HCT116 (cell line): ENCODE measurements at regions not wholly inside any gene's neighbourhood (a gene's known extent, or its start where the extent isn't known, plus 50 kb on each side); places are given as distances from the start of the nearest gene placed in this dataset.

ENCODE experiments used
- ATAC-seq: fragments of 200-7000 bp; cut with Tn5 transposase; 2 replicates; pipeline ENCODE4 v1.9.1; 2020; ENCODE audit warnings: mild to moderate bottlenecking, moderate library complexity
- BruUV-seq: library from RNA; stranded (reverse); fragments of 400-500 nt; replicated peaks from 2 replicates; lab custom pipeline; 2021; lab: Mats Ljungman, UMichigan
- CTCF ChIA-PET: fragments of 300-600 bp; sonication (Branson Sonifier 250); formaldehyde crosslinking; loops from one replicate; lab custom pipeline; 2021; ENCODE audit warnings: antibody characterized with exemption; lab: Charles Lee
- POLR2A ChIA-PET: fragments of 300-600, 350-600 bp; sonication (Branson Sonifier 250); formaldehyde crosslinking; loops from one replicate; lab custom pipeline; 2021; ENCODE audit warnings: antibody characterized with exemption; lab: Charles Lee
- RAD21 ChIA-PET, 2 experiments: fragments of 300-600 bp; sonication (Branson Sonifier 250); formaldehyde crosslinking; loops; one replicate each; lab custom pipeline; 2023; ENCODE audit warnings: low total read pairs in 2 of 2; ENCODE audit not compliant: uncharacterized antibody in 2 of 2, unreplicated experiment in 2 of 2, low non-redundant PET in 1 of 2; lab: Charles Lee
- DNase-seq: peaks from one replicate; pipeline ENCODE4 v3.0.0-alpha.2; 2010; ENCODE audit warnings: low read depth, low spot score
- H2AFZ ChIP-seq: fragments of 200-600 bp; shearing (Covaris generic), sonication (generic); 2 replicates; pipeline ENCODE4 v1.6.1; 2017; ENCODE audit warnings: low read depth, mixed run types, mixed read lengths, antibody characterized with exemption, low read length; ENCODE audit not compliant: poor library complexity, severe bottlenecking
- H3K27ac ChIP-seq: 2 replicates; pipeline ENCODE4 v1.5.1; 2012; ENCODE audit warnings: low read depth, low read length
- H3K27me3 ChIP-seq: fragments of 200-600 bp; sonication (generic); 2 replicates; pipeline ENCODE4 v1.6.1; 2016; ENCODE audit warnings: mixed run types, low read length, mixed read lengths; ENCODE audit not compliant: insufficient read depth
- H3K36me3 ChIP-seq, 2 experiments: fragments of 200-500 bp in 1 of 2; fragments of 200-600 bp in 1 of 2; sonication (Bioruptor generic) in 1 of 2; sonication (generic) in 1 of 2; 2 replicates each; pipeline versions ENCODE4 v1.5.1 to v1.6.1; 2014 to 2016; ENCODE audit warnings: low read length in 2 of 2, inconsistent platforms in 1 of 2, mixed read lengths in 1 of 2, mixed run types in 1 of 2; ENCODE audit not compliant: insufficient read depth in 2 of 2, control insufficient read depth in 1 of 2
- H3K4me1 ChIP-seq, 2 experiments: fragments of 200-600 bp in 1 of 2; sonication (generic) in 1 of 2; 2 replicates each; pipeline versions ENCODE4 v1.5.1 to v1.6.1; 2012 to 2017; ENCODE audit warnings: low read length in 2 of 2, inconsistent platforms in 1 of 2, mild to moderate bottlenecking in 1 of 2, mixed read lengths in 1 of 2, mixed run types in 1 of 2, moderate library complexity in 1 of 2; ENCODE audit not compliant: insufficient read depth in 2 of 2, control insufficient read depth in 1 of 2
- H3K4me2 ChIP-seq: fragments of 200-600 bp; sonication (generic); 2 replicates; pipeline ENCODE4 v1.6.1; 2017; ENCODE audit warnings: mixed run types, low read length, mixed read lengths
- H3K4me3 ChIP-seq, 2 experiments: fragments of 200-600 bp in 1 of 2; sonication (generic) in 1 of 2; replicated peaks in 1 of 2; 2 replicates each; pipeline ENCODE4 v1.5.1; 2011 to 2016; ENCODE audit warnings: low read length in 2 of 2, control low read depth in 1 of 2, low read depth in 1 of 2, mild to moderate bottlenecking in 1 of 2, mixed read lengths in 1 of 2, mixed run types in 1 of 2
- H3K79me2 ChIP-seq: fragments of 200-600 bp; sonication (generic); 2 replicates; pipeline ENCODE4 v1.6.1; 2017; ENCODE audit warnings: mild to moderate bottlenecking, mixed run types, low read length, moderate library complexity, mixed read lengths; ENCODE audit not compliant: insufficient read depth
- H3K9ac ChIP-seq: fragments of 200-600 bp; sonication (generic); 2 replicates; pipeline ENCODE4 v1.6.1; 2016; ENCODE audit warnings: low read length, mixed read lengths
- H3K9me2 ChIP-seq: fragments of 200-600 bp; sonication (generic), shearing (Covaris generic); 2 replicates; pipeline ENCODE4 v1.6.1; 2017; ENCODE audit warnings: mixed run types, mild to moderate bottlenecking, moderate library complexity; ENCODE audit not compliant: insufficient read depth
- H3K9me3 ChIP-seq, 2 experiments: fragments of 200-500 bp in 1 of 2; fragments of 200-600 bp in 1 of 2; sonication (Bioruptor generic) in 1 of 2; sonication (generic) in 1 of 2; 2 replicates each; pipeline ENCODE4 v1.6.1; 2014 to 2017; ENCODE audit warnings: low read length in 2 of 2, mixed read lengths in 2 of 2, inconsistent platforms in 1 of 2, low read depth in 1 of 2, mild to moderate bottlenecking in 1 of 2, mixed run types in 1 of 2, moderate library complexity in 1 of 2; ENCODE audit not compliant: control insufficient read depth in 1 of 2, insufficient read depth in 1 of 2
- H4K20me1 ChIP-seq: fragments of 200-600 bp; sonication (generic), shearing (Covaris generic); 2 replicates; pipeline ENCODE4 v1.6.1; 2017; ENCODE audit warnings: mixed run types, mild to moderate bottlenecking, moderate library complexity; ENCODE audit not compliant: insufficient read depth
- CEBPB ChIP-seq: IDR thresholded peaks from 2 replicates; pipeline ENCODE4 v1.6.1; 2012; ENCODE audit warnings: low read depth
- EGR1 ChIP-seq: IDR thresholded peaks from 2 replicates; pipeline ENCODE4 v1.6.1; 2012; ENCODE audit warnings: low read depth
- RAD21 ChIP-seq: IDR thresholded peaks from 2 replicates; pipeline ENCODE4 v1.6.1; 2012; ENCODE audit warnings: low read depth, mild to moderate bottlenecking
- TCF7L2 ChIP-seq: IDR thresholded peaks from 2 replicates; pipeline ENCODE4 v1.7.0; 2011; ENCODE audit warnings: borderline replicate concordance, inconsistent platforms; ENCODE audit not compliant: insufficient read depth, insufficient read length; ENCODE audit errors: extremely low read depth
- ZFX ChIP-seq: fragments of 450-650 bp; IDR thresholded peaks from 2 replicates; pipeline ENCODE4 v1.6.1; 2017
- intact Hi-C: fragments of 100-400 bp; cut with micrococcal nuclease; formaldehyde crosslinking; loops from 2 replicates; pipeline ENCODE4 v1.10.0; 2022
- TF ChIP-seq, protein P1 (sequence below): IDR thresholded peaks from 2 replicates; pipeline ENCODE4 v1.6.1; 2012
- TF ChIP-seq, protein P2 (sequence below): IDR thresholded peaks from 2 replicates; pipeline ENCODE4 v1.6.1; 2012; ENCODE audit warnings: low read depth
- TF ChIP-seq, protein P3 (sequence below): IDR thresholded peaks from 2 replicates; pipeline ENCODE4 v1.6.1; 2011; ENCODE audit warnings: mild to moderate bottlenecking, low read length, moderate library complexity; ENCODE audit not compliant: insufficient replicate concordance; ENCODE audit errors: extremely low read depth

DNA sequence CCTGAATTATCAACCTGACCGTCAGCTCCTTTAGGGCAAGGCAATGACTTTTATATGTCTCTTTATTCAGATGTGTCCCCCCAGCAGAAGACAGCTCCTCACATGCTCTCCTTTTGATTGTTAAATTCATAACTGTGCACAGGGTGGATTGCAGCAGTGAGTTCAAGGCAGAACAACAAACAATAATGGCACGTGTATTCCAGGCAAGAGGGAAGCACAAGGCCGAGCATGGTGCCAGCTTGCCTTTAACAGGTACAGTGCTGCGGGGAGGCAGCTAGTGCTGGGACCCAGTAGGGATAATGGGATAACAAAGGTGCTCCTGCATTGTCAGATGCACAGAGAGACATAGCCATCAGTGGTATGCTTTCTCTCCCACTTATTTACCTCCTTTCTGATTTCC, 248.4 kb downstream of the RHOU start:
- POLR2A ChIA-PET, result no interaction called here
- CTCF ChIA-PET, result no interaction called here
- Histone ChIP-seq H3K27ac (no peak overlapping the region), H3K9me3 (no peaks in the 10 kb centered on the region), H3K9me2 (no peaks in the 10 kb centered on the region), H3K4me2 (no peak overlapping the region), H3K9ac (no peak overlapping the region), H3K4me1 (no peaks in the 10 kb centered on the region), H2AFZ (no peak overlapping the region), H3K27me3 (no peaks in the 10 kb centered on the region), H4K20me1 (no peaks in the 10 kb centered on the region), H3K4me3 (no peak overlapping the region), H3K79me2 (no peaks in the 10 kb centered on the region), H3K36me3 (no peaks in the 10 kb centered on the region)
- DNase-seq (no peak), ATAC-seq (no peak)
- TF ChIP-seq, protein P1, sequence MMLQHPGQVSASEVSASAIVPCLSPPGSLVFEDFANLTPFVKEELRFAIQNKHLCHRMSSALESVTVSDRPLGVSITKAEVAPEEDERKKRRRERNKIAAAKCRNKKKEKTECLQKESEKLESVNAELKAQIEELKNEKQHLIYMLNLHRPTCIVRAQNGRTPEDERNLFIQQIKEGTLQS, result no peak
- TF ChIP-seq CEBPB (no peak), ZFX (no peak), RAD21 (no peak), EGR1 (no peak), TCF7L2 (no peak)
- TF ChIP-seq, protein P2, sequence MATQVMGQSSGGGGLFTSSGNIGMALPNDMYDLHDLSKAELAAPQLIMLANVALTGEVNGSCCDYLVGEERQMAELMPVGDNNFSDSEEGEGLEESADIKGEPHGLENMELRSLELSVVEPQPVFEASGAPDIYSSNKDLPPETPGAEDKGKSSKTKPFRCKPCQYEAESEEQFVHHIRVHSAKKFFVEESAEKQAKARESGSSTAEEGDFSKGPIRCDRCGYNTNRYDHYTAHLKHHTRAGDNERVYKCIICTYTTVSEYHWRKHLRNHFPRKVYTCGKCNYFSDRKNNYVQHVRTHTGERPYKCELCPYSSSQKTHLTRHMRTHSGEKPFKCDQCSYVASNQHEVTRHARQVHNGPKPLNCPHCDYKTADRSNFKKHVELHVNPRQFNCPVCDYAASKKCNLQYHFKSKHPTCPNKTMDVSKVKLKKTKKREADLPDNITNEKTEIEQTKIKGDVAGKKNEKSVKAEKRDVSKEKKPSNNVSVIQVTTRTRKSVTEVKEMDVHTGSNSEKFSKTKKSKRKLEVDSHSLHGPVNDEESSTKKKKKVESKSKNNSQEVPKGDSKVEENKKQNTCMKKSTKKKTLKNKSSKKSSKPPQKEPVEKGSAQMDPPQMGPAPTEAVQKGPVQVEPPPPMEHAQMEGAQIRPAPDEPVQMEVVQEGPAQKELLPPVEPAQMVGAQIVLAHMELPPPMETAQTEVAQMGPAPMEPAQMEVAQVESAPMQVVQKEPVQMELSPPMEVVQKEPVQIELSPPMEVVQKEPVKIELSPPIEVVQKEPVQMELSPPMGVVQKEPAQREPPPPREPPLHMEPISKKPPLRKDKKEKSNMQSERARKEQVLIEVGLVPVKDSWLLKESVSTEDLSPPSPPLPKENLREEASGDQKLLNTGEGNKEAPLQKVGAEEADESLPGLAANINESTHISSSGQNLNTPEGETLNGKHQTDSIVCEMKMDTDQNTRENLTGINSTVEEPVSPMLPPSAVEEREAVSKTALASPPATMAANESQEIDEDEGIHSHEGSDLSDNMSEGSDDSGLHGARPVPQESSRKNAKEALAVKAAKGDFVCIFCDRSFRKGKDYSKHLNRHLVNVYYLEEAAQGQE, result no peak
- TF ChIP-seq, protein P3, sequence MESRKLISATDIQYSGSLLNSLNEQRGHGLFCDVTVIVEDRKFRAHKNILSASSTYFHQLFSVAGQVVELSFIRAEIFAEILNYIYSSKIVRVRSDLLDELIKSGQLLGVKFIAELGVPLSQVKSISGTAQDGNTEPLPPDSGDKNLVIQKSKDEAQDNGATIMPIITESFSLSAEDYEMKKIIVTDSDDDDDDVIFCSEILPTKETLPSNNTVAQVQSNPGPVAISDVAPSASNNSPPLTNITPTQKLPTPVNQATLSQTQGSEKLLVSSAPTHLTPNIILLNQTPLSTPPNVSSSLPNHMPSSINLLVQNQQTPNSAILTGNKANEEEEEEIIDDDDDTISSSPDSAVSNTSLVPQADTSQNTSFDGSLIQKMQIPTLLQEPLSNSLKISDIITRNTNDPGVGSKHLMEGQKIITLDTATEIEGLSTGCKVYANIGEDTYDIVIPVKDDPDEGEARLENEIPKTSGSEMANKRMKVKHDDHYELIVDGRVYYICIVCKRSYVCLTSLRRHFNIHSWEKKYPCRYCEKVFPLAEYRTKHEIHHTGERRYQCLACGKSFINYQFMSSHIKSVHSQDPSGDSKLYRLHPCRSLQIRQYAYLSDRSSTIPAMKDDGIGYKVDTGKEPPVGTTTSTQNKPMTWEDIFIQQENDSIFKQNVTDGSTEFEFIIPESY, result no peak
- BruUV-seq, result no TSS peak
- intact Hi-C loops, result no loop called here
- RAD21 ChIA-PET, result no interaction called here
